DMS 273 (cell line): ENCODE measurements at regions not wholly inside any gene's neighbourhood (a gene's known extent, or its start where the extent isn't known, plus 50 kb on each side); places are given as distances from the start of the nearest gene placed in this dataset.

Source experiments
- DNase-seq: peaks from one replicate; lab custom pipeline; 2025; ENCODE audit not compliant: unreplicated experiment; lab: John Stamatoyannopoulos, UW

GRCh38 chr10:94085766-94086437, 92.2 kb downstream of the PLCE1 start:
- DNase-seq, result peak; percentile 29

- DNase-seq, result peak; percentile 44
Observed at GRCh38 chr10:94088926-94089381, 95.2 kb downstream of the PLCE1 start.

- DNase-seq, result no peak
Observed at GRCh38 chr10:94091649-94092048, 97.9 kb downstream of the PLCE1 start.

DNA sequence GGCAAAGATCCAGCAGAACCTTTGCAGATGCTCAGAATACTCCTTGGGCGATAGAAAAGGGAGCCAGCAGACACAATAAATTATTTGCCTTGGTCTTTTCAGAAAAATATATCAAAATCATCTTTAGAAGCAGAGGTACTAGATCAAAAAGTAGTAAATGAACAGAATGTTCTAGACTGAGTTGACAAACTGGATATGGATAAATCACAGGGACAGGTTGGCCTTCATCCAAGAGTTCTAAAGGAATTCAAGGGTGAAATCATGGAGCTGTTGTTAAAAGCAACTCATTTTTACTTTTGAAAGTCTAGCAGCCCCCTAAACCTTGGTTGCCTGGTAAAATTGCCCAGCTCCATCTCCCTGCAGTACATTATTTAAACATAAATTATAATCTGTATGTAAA, 99.1 kb downstream of the PLCE1 start:
- peak; percentile 17 for DNase-seq

GRCh38 chr10:94093286-94093905, 99.7 kb downstream of the PLCE1 start:
- no peak for DNase-seq

GRCh38 chr10:94094540-94094939, 100.8 kb downstream of the PLCE1 start:
- no peak for DNase-seq

- DNase-seq, result no peak
Observed at GRCh38 chr10:94097656-94098055, 103.9 kb downstream of the PLCE1 start.

- DNase-seq, result peak; percentile 22
Observed at GRCh38 chr10:94098896-94099295, 105.2 kb downstream of the PLCE1 start.

GRCh38 chr10:94101894-94102293, 108.2 kb downstream of the PLCE1 start:
- DNase-seq, result no peak

DNA sequence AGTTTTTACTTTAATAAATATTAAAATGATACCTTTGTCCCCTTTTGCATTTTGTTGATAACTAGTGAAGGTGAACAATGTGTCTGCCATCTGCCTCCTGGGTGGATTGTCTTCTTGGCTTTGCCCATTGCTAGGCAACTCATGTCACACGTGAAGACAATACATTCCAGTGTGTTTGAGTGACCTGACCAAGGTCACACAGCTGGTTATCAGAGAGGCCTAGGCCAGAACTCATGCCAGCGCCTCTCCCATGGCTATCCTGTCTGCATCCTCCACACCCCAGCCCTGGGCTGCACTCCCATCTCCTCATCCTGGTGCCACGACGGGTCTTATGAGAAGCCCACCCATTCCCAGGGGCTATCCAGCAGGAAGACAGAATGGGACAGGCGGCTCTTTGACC, 108.7 kb downstream of the PLCE1 start:
- DNase-seq, result no peak

DNA sequence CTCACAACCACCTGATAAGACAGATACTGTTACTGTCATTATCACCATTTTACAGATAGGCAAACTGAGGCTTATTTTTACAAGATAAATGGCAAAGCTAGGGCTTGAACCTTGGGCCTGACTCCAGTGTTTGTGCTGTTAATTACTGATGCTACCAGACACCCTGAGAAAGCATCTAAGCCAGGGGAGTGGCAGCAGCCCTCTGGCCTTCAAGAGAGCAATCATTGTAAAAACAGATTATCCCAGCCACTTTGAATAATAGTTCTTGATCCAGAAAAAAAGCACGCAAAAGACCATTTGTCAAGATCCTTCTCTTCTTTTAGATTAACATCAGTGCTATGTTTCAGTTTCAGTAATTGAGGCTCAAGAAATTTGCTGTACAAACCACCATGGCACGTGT, 109.5 kb downstream of the PLCE1 start:
- DNase-seq, result no peak

DNA sequence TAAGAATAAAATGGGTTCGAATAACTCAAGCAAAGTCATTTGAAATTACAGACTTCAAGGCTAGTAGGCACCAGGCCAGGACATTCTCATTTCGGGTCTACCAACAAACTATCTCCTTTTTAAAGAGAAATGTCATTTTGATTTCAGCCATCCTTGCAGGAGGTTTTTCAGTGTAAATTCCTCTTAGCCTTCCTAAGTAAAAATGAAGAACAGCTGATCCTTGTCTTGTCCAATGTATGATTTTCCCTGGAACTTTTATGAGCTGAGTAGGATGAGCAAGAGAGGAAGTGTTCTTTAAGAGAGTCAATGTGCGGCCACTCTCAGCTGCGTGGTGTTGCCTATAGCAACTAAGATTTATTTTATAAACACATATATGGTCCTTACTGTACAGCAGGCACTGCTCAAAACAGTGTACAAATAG, 110.1 kb downstream of the PLCE1 start:
- no peak for DNase-seq

DNA sequence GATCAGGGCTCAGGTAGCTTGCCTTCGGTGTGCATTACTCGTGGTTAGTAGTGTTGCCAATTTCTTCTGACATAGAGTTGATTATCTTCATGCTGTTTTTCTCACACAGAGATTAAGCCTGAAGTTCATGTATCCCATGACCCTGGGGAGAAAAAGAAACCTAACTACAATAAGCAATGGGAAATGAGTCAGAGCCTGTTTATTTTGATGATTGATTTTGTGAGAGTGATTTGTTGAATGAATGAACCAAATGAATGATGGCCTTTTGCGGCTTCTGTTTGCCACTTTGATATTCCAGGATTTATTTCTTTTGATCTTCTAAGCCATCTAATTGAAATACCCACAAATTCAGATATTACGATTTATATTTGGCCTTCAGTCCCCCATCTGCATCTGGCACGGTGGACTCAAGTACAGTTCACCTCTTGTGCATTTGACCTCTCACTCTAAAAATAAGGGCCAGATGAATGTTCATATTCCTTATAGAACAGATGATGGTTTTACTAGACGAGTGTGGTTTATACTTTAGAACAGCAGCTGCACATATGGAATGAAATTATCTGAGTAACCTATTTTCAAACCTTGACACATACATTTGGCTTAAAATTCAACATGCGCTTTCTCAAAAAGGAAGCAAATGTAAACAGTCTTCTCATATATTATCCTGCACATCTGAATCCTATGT, 110.7 kb downstream of the PLCE1 start:
- DNase-seq, result peak; percentile 16

- DNase-seq, result no peak
Observed at GRCh38 chr10:94105226-94105625, 111.5 kb downstream of the PLCE1 start.

DNA sequence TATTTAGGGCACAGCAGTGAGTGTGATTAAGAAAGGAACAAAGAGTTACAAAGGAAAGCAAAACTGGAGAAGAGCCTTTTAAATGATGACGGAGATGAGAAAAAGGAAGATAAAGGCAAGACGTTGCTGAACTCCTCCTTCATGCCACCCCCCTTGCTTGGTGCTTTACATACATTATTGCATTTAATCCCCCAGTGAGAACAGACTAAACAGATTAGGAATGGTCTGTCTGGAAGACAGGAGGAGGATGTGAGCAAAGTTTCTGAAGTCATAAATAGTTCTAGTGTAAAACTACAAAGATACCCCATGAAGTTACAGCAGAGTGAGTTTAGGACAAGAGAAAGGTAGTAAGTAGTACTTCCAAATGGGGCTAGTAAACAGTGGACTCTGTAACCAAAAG, 113.5 kb downstream of the PLCE1 start:
- DNase-seq, result no peak

GRCh38 chr10:94108200-94108599, 114.5 kb downstream of the PLCE1 start:
- no peak for DNase-seq

GRCh38 chr10:94111367-94111766, 117.6 kb downstream of the PLCE1 start:
- no peak for DNase-seq

DNA sequence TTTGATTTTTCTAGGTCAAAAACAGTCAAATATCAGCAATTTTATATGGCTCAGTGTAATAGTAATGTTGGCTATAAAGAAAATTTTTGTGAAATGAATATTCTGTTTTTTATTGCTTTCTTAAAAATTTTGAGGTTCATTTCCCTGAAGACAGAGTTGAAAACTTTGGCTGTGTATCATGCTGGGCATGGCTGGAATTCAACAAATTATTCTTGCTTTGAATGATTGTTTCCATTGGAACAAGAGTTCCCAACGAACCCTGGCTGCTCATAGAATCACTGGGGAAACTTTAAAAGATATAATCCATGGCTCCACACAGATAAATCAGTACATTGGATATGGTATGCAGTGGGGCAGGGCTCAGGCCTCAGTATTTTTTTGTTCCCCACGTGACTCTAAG, 118.6 kb downstream of the PLCE1 start:
- DNase-seq, result no peak

GRCh38 chr10:94115725-94116124, 122.0 kb downstream of the PLCE1 start:
- DNase-seq, result no peak

DNA sequence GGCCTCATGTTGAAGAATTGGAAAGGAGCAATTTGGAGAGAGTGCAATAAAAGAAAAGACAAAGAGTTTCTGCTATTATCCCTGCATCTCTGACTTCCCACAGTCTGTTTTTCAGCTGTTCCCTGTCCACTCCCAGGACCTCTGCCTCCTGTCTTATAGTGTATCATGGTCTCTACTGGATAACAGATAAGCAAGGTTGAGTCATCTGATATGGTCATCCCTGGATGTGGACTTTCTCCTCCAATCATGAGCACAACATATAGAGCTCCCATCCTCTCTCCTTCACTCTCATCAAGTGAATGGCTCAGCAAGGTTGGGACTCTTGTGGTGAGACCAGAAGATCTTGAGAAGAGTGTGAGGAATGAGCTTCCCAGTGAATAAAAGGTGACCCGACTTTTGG, 123.1 kb downstream of the PLCE1 start:
- no peak for DNase-seq

DNA sequence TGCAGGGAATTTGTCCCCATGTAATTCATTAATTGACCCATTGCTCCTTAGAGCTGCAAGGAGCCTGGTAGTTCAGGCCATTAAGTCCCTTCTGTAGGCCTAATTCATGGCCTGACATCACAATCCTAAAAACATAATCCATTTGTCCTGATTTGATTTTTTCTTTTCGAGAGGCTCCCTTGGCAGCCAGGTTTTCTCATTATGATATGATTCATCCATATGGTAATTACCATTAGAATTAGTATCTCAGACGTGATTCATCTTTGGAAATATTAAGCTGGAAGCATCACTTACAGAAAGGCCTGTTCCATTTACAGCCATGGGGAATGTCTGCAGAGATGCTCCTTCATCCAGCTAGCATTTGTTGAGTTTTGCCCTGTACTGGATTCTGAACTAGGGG, 128.5 kb downstream of the PLCE1 start:
- DNase-seq, result no peak

DNA sequence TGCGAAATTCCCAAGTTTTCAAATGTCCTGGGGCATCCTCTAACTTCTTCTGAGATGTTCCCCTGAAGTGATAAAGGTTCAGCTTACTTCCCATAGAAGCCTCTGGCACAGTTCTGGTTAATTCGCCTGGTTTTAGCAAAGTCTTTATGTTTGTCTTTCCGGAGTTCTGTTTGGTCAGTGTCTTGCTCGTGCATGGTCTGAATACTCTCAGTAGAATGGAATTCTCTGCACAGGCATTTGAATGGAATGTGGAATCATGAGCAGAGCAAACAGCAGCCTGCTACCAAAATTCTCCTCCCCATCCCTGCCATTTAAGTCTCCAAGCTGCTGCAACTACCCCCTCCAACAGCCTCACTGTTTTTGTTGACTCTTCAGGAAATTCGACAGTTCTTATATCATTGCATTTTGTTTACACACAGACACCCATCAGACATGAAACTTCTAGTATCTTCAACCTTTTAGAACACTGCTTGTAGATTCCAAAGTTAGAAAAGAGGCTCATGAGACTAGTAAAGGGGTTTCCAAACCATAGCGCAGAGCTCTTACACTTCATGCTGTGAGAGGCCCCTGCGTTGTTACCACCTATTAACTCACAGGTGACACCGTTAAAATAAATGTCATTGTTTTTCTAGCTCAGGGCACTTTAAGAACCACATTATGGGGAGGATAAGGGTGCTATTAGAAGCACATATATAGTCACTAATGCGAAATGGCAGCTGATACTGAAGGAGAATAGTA, 129.7 kb downstream of the PLCE1 start:
- no peak for DNase-seq
